ENCODE measurements at regions not wholly inside any gene's neighbourhood (a gene's known extent, or its start where the extent isn't known, plus 50 kb on each side); places are given as distances from the start of the nearest gene placed in this dataset.

DNA sequence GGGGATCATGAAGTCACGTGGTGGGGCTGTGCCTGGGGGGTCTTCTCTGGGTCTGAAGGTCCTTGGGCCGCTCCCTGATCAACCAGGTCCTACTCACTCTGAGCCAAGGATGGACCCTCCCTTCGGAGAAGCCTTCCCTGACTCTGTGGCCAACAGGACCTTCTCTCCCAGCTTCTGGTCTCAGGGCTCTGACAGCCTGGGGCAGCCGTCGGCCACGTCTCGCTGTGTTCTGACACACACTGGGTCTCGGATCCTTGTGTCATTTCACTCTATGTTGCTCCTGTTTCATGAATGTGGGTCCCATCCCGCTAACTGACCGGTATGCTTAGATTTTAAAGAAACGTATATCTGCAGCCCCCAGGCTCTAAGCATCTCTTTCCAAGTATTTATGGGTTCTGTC, 256.1 kb downstream of the ENGASE start:
- no peaks in the 10 kb centered on the region for H3K9me3 ChIP-seq
- no peaks in the 10 kb centered on the region for H3K36me3 ChIP-seq
- TF ChIP-seq, protein P1, sequence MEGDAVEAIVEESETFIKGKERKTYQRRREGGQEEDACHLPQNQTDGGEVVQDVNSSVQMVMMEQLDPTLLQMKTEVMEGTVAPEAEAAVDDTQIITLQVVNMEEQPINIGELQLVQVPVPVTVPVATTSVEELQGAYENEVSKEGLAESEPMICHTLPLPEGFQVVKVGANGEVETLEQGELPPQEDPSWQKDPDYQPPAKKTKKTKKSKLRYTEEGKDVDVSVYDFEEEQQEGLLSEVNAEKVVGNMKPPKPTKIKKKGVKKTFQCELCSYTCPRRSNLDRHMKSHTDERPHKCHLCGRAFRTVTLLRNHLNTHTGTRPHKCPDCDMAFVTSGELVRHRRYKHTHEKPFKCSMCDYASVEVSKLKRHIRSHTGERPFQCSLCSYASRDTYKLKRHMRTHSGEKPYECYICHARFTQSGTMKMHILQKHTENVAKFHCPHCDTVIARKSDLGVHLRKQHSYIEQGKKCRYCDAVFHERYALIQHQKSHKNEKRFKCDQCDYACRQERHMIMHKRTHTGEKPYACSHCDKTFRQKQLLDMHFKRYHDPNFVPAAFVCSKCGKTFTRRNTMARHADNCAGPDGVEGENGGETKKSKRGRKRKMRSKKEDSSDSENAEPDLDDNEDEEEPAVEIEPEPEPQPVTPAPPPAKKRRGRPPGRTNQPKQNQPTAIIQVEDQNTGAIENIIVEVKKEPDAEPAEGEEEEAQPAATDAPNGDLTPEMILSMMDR (IDR thresholded peaks at IDR 0.05) = no peak
- H3K4me3 ChIP-seq = no peak overlapping the region
- H3K27ac ChIP-seq = no peak overlapping the region
- intact Hi-C loops (cut with DNase I; ENCODE audit: low total_unique reads) = no loop called here
- H3K27me3 ChIP-seq = peaks cover 0 to 86% of the 10 kb centered on the region in 2 donors
- no peak for DNase-seq
- no peaks in the 10 kb centered on the region for H3K4me1 ChIP-seq

- Histone ChIP-seq H3K9me3 (no peaks in the 10 kb centered on the region), H3K36me3 (no peaks in the 10 kb centered on the region), H3K27me3 (peaks cover 0 to 82% of the 10 kb centered on the region in 2 donors), H3K4me3 (no peak overlapping the region), H3K27ac (no peak overlapping the region), H3K4me1 (no peaks in the 10 kb centered on the region)
- TF ChIP-seq, protein P1 (IDR thresholded peaks at IDR 0.05) = no peak
- DNase-seq = no peak
- intact Hi-C loops (cut with DNase I; ENCODE audit: low total_unique reads) = no loop called here
These were observed 255.6 kb downstream of the ENGASE start for GRCh38 chr17:79330229-79330628.

GRCh38 chr17:79326814-79327213, 252.2 kb downstream of the ENGASE start:
- no peak for DNase-seq
- H3K27ac ChIP-seq = no peak overlapping the region
- no peaks in the 10 kb centered on the region for H3K36me3 ChIP-seq
- H3K27me3 ChIP-seq = peaks cover 0 to 88% of the 10 kb centered on the region in 2 donors
- H3K9me3 ChIP-seq = no peaks in the 10 kb centered on the region
- intact Hi-C loops (cut with DNase I; ENCODE audit: low total_unique reads) = no loop called here
- H3K4me3 ChIP-seq = no peak overlapping the region
- no peaks in the 10 kb centered on the region for H3K4me1 ChIP-seq
- TF ChIP-seq, protein P1 (IDR thresholded peaks at IDR 0.05) = no peak

DNA sequence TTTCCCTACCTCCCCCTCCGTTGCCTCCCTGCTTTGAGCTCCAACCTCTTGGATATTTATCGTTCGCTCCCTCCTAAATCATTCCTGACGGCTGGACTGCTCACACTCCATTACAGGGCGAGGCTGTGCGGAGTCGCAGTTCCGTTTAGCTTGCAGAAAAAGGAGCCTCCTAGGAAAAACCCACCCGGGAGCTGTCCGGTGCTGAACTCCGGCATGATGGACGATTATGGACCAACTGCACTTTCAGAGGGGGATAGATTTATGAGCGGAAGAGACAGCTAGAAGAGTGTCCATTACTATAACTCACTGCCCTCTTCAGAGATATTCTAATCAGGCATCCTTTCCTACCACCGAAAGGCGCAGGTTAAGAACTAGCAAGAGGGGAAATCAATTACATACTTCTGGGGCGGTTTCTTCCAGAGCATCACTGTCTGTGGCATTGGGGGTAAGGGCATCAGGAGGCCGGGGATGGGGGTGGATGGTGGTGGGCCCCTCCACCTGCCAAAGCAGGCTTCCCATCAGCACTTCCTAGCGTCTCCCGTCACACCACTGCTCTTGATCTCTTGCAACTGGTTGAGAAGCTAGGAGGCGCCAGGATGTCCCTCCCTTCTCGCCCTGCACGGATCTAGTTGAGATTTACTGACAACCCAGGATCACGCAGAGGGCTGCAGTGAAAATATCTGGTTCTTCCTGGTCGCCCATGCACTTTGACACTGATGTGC, 251.2 kb downstream of the ENGASE start:
- Histone ChIP-seq H3K9me3 (no peaks in the 10 kb centered on the region), H3K36me3 (no peaks in the 10 kb centered on the region), H3K27ac (no peak overlapping the region), H3K4me1 (no peaks in the 10 kb centered on the region), H3K27me3 (peaks cover 0 to 85% of the 10 kb centered on the region in 2 donors), H3K4me3 (no peak overlapping the region)
- no peak for DNase-seq
- TF ChIP-seq, protein P1 (IDR thresholded peaks at IDR 0.05) = no peak
- intact Hi-C loops (cut with DNase I; ENCODE audit: low total_unique reads) = no loop called here

- Histone ChIP-seq H3K27me3 (peaks cover 0 to 81% of the 10 kb centered on the region in 2 donors), H3K27ac (no peak overlapping the region), H3K4me3 (no peak overlapping the region), H3K9me3 (no peaks in the 10 kb centered on the region), H3K36me3 (no peaks in the 10 kb centered on the region), H3K4me1 (no peaks in the 10 kb centered on the region)
- TF ChIP-seq, protein P1 (IDR thresholded peaks at IDR 0.05) = no peak
- no peak for DNase-seq
- intact Hi-C loops (cut with DNase I; ENCODE audit: low total_unique reads) = no loop called here
These were observed 249.6 kb downstream of the ENGASE start for GRCh38 chr17:79324194-79324593.
